HG02678 (cell line): ENCODE measurements at regions not wholly inside any gene's neighbourhood (a gene's known extent, or its start where the extent isn't known, plus 50 kb on each side); places are given as distances from the start of the nearest gene placed in this dataset.
A peak's percentile ranks its signal among the peaks of the same experiment; 100 is the strongest.

Experiments used
- ATAC-seq: cut with Tn5 transposase; IDR thresholded peaks from one replicate; pipeline ENCODE4 v1.9.1; 2021; ENCODE audit warnings: mild to moderate bottlenecking, moderate library complexity; ENCODE audit not compliant: unreplicated experiment

GRCh38 chr18:51516478-51517038 lies 319.1 kb upstream of the MEX3C start:
- no peak for ATAC-seq

GRCh38 chr18:51519571-51519970 lies 322.1 kb upstream of the MEX3C start:
- ATAC-seq, result no peak

GRCh38 chr18:51520676-51521180 lies 323.2 kb upstream of the MEX3C start:
- ATAC-seq, result no peak

GRCh38 chr18:51522338-51522737 lies 324.9 kb upstream of the MEX3C start:
- ATAC-seq, result no peak

- no peak for ATAC-seq
These were observed 325.3 kb upstream of the MEX3C start for GRCh38 chr18:51522821-51523220.

- ATAC-seq, result no peak
These were observed 326.2 kb upstream of the MEX3C start for GRCh38 chr18:51523671-51524070.

GRCh38 chr18:51525453-51526225 lies 328.2 kb upstream of the MEX3C start:
- no peak for ATAC-seq

- no peak for ATAC-seq
These were observed 330.3 kb upstream of the MEX3C start for GRCh38 chr18:51527826-51528225.

- no peak for ATAC-seq
These were observed 334.0 kb upstream of the MEX3C start for GRCh38 chr18:51531501-51531900.

- ATAC-seq, result peak; percentile 77
These were observed 340.0 kb upstream of the MEX3C start for GRCh38 chr18:51537487-51537886.

- ATAC-seq, result no peak
These were observed 343.1 kb upstream of the MEX3C start for GRCh38 chr18:51540562-51540961.

- no peak for ATAC-seq
These were observed 343.7 kb upstream of the MEX3C start for GRCh38 chr18:51541230-51541629.

- ATAC-seq, result no peak
These were observed 346.2 kb upstream of the MEX3C start for GRCh38 chr18:51543658-51544155.

GRCh38 chr18:51545446-51545845 lies 348.0 kb upstream of the MEX3C start:
- no peak for ATAC-seq

- ATAC-seq, result no peak
These were observed 361.9 kb upstream of the MEX3C start for GRCh38 chr18:51559198-51559901.

GRCh38 chr18:51559902-51560287 lies 362.4 kb upstream of the MEX3C start:
- ATAC-seq, result no peak

- ATAC-seq, result no peak
These were observed 364.3 kb upstream of the MEX3C start for GRCh38 chr18:51561821-51562220.

GRCh38 chr18:51562866-51563265 lies 365.4 kb upstream of the MEX3C start:
- no peak for ATAC-seq

- ATAC-seq, result no peak
These were observed 365.9 kb upstream of the MEX3C start for GRCh38 chr18:51563396-51563795.

GRCh38 chr18:51568151-51568550 lies 370.7 kb upstream of the MEX3C start:
- ATAC-seq, result no peak

GRCh38 chr18:51569153-51569552 lies 371.7 kb upstream of the MEX3C start:
- ATAC-seq, result no peak

GRCh38 chr18:51569561-51569960 lies 372.1 kb upstream of the MEX3C start:
- ATAC-seq, result no peak
